Tibial nerve (tissue), 4 donors: ENCODE measurements at regions not wholly inside any gene's neighbourhood (a gene's known extent, or its start where the extent isn't known, plus 50 kb on each side); places are given as distances from the start of the nearest gene placed in this dataset.

Experiments
- EP300 ChIP-seq, 2 donors: sonication (generic); formaldehyde crosslinking; IDR thresholded peaks; one replicate each; pipeline ENCODE4 v1.6.1; 2017; ENCODE audit warnings: antibody characterized with exemption in 2 of 2, mild to moderate bottlenecking in 1 of 2
- TF ChIP-seq, protein P1 (sequence below), 5 experiments: fragments of 200-600 bp in 3 of 5; fragments of 450-650 bp in 2 of 5; sonication (generic) in 3 of 5; IDR thresholded peaks; one replicate each; pipeline ENCODE4 v1.5.1; 2016 to 2019; ENCODE audit warnings: antibody characterized with exemption in 5 of 5, mild to moderate bottlenecking in 3 of 5, moderate library complexity in 2 of 5

DNA sequence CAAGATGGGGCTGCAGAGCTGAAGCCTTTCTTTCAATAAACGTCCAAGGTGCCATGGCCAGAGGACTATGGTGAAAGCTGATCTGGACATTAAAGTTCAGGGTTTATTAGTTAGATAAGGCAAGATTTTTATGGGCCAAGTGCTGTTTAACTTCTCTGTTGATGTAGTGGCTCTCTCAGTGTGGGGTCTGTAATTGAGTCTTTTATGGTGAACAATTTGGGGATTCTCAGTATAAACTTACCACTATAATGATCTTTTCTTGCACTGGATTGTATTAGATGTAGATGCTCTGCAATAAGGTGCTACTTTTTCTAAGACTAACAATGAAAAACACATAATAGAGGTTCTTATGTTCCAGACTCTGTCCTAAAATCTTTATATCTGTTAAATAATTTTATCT, 190.1 kb upstream of the KLF12 start:
- TF ChIP-seq, protein P1, sequence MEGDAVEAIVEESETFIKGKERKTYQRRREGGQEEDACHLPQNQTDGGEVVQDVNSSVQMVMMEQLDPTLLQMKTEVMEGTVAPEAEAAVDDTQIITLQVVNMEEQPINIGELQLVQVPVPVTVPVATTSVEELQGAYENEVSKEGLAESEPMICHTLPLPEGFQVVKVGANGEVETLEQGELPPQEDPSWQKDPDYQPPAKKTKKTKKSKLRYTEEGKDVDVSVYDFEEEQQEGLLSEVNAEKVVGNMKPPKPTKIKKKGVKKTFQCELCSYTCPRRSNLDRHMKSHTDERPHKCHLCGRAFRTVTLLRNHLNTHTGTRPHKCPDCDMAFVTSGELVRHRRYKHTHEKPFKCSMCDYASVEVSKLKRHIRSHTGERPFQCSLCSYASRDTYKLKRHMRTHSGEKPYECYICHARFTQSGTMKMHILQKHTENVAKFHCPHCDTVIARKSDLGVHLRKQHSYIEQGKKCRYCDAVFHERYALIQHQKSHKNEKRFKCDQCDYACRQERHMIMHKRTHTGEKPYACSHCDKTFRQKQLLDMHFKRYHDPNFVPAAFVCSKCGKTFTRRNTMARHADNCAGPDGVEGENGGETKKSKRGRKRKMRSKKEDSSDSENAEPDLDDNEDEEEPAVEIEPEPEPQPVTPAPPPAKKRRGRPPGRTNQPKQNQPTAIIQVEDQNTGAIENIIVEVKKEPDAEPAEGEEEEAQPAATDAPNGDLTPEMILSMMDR (IDR thresholded peaks at IDR 0.05): no peak
- no peak for TF ChIP-seq EP300 (IDR thresholded peaks at IDR 0.05)
